Vagina (tissue), 2 donors: ENCODE measurements at regions not wholly inside any gene's neighbourhood (a gene's known extent, or its start where the extent isn't known, plus 50 kb on each side); places are given as distances from the start of the nearest gene placed in this dataset.

Source experiments
- CTCF ChIP-seq, 3 experiments: fragments of 450-650 bp in 2 of 3; fragments of 200-600 bp in 1 of 3; sonication (generic) in 1 of 3; IDR thresholded peaks; one replicate each; pipeline ENCODE4 v1.5.1; 2017 to 2019; ENCODE audit warnings: antibody characterized with exemption in 3 of 3, mild to moderate bottlenecking in 2 of 3, moderate library complexity in 2 of 3
- POLR2AphosphoS5 ChIP-seq, 2 donors: sonication (generic); formaldehyde crosslinking; IDR thresholded peaks; one replicate each; pipeline ENCODE4 v1.9.0; 2017; ENCODE audit warnings: antibody characterized with exemption in 2 of 2, mild to moderate bottlenecking in 2 of 2, low read depth in 1 of 2; ENCODE audit not compliant: insufficient read depth in 1 of 2

DNA sequence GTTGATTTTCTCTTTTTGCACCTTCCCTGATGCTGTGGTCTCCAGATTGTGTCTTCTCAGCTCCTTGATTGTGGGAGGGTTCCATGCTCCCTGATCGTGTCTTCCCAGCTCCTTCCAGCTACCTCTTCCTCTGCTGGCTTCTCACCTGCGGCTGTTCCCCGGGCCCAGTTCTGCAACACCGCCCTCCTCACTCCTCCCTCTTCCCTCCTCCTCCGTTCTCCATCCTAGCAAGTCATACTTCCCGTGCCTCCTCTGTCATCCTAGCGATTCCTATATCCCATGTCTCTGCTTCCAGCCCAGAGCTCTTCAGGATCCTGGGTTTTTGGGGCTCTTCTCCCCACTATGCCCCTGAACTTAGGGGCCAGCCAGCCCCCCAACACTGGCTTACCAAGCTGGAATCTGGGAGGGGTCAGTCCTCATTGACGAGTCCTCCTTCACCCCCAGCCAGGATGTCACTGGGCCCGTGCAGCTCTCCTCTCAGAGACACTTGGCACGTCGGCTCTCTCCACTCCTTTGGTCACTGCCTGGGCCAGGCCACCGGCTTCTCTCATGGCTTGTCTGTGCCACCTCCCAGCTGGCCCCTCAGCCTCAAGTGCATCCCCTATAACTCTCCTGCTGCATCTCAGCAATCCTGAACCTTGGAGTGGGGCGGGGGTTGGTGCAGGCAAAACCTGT lies 255.4 kb upstream of the MVB12B start:
- TF ChIP-seq POLR2AphosphoS5 (IDR thresholded peaks at IDR 0.05; ENCODE audit: insufficient read depth in 1 of 2, low read depth in 1 of 2) = no peak
- TF ChIP-seq CTCF (IDR thresholded peaks at IDR 0.05) = no peak
